IMR-90 (cell line): ENCODE measurements at regions not wholly inside any gene's neighbourhood (a gene's known extent, or its start where the extent isn't known, plus 50 kb on each side); places are given as distances from the start of the nearest gene placed in this dataset.

Experiments
- ATAC-seq: fragments of 200-7000 bp; cut with Tn5 transposase; 2 replicates; pipeline ENCODE4 v1.9.1; 2020; ENCODE audit warnings: low read depth, mild to moderate bottlenecking, moderate library complexity
- BruUV-seq: library from RNA; stranded (reverse); fragments of 400-500 nt; replicated peaks from 2 replicates; lab custom pipeline; 2021; lab: Mats Ljungman, UMichigan
- CTCF ChIA-PET: fragments of 300-600 bp; formaldehyde crosslinking; extraction: SDS; loops from one replicate; lab custom pipeline; 2021; ENCODE audit warnings: antibody characterized with exemption; lab: Yijun Ruan, JAX
- POLR2A ChIA-PET: fragments of 300-600 bp; sonication (Branson Sonifier 250); formaldehyde crosslinking; loops from one replicate; lab custom pipeline; 2022; ENCODE audit warnings: antibody characterized with exemption; ENCODE audit not compliant: unreplicated experiment; lab: Charles Lee
- DNase-seq: peaks from one replicate; pipeline ENCODE4 v3.0.0; 2013
- H2AFZ ChIP-seq: replicated peaks from 2 replicates; pipeline ENCODE3; 2013; ENCODE audit warnings: low read length, mild to moderate bottlenecking; ENCODE audit not compliant: poor library complexity
- H2AK5ac ChIP-seq: 2 replicates; pipeline ENCODE4 v1.6.1; 2013; ENCODE audit warnings: low read depth, low read length, inconsistent platforms
- H2AK9ac ChIP-seq: replicated peaks from 2 replicates; pipeline ENCODE3; 2013; ENCODE audit warnings: mild to moderate bottlenecking, low read depth, low read length, moderate library complexity; ENCODE audit not compliant: poor library complexity
- H2BK120ac ChIP-seq: 2 replicates; pipeline ENCODE4 v1.6.1; 2013; ENCODE audit warnings: low read depth, low read length, inconsistent platforms
- H2BK15ac ChIP-seq: 3 replicates; pipeline ENCODE4 v1.6.1; 2013; ENCODE audit warnings: low read depth, low read length, inconsistent platforms
- H2BK20ac ChIP-seq: 2 replicates; pipeline ENCODE4 v1.6.1; 2013; ENCODE audit warnings: low read depth, mild to moderate bottlenecking, inconsistent platforms, low read length, moderate library complexity
- H2BK5ac ChIP-seq: 2 replicates; pipeline ENCODE4 v1.6.1; 2013; ENCODE audit warnings: mild to moderate bottlenecking, low read depth, low read length, inconsistent platforms; ENCODE audit not compliant: poor library complexity, severe bottlenecking
- H3K14ac ChIP-seq: replicated peaks from 2 replicates; pipeline ENCODE4 v1.6.1; 2013; ENCODE audit warnings: low read depth, low read length, inconsistent platforms
- H3K18ac ChIP-seq: 2 replicates; pipeline ENCODE4 v1.6.1; 2013; ENCODE audit warnings: low read depth, low read length, control low read depth
- H3K23ac ChIP-seq: 2 replicates; pipeline ENCODE4 v1.6.1; 2013; ENCODE audit warnings: low read depth, low read length, inconsistent platforms
- H3K27ac ChIP-seq: 2 replicates; pipeline ENCODE4 v1.5.1; 2013; ENCODE audit warnings: mild to moderate bottlenecking, control low read depth, low read length; ENCODE audit not compliant: insufficient read depth
- H3K27me3 ChIP-seq: 2 replicates; pipeline ENCODE4 v1.6.1; 2013; ENCODE audit warnings: low read length; ENCODE audit not compliant: control insufficient read depth, insufficient read depth
- H3K36me3 ChIP-seq: 2 replicates; pipeline ENCODE4 v1.6.1; 2013; ENCODE audit warnings: low read length, mixed read lengths; ENCODE audit not compliant: control insufficient read depth, insufficient read depth
- H3K4ac ChIP-seq: 2 replicates; pipeline ENCODE4 v1.6.1; 2013; ENCODE audit warnings: low read depth, low read length, inconsistent platforms
- H3K4me1 ChIP-seq: 2 replicates; pipeline ENCODE4 v1.6.1; 2013; ENCODE audit warnings: low read length, mixed read lengths; ENCODE audit not compliant: control insufficient read depth, insufficient read depth
- H3K4me2 ChIP-seq: 2 replicates; pipeline ENCODE4 v1.6.1; 2013; ENCODE audit warnings: low read depth, mild to moderate bottlenecking, control low read depth, low read length, moderate library complexity
- H3K4me3 ChIP-seq: 2 replicates; pipeline ENCODE4 v1.5.1; 2013; ENCODE audit warnings: low read depth, mild to moderate bottlenecking, control low read depth, low read length, moderate library complexity; ENCODE audit not compliant: insufficient read depth
- H3K56ac ChIP-seq: 2 replicates; pipeline ENCODE4 v1.6.1; 2013; ENCODE audit warnings: low read length, inconsistent platforms; ENCODE audit not compliant: insufficient read depth; ENCODE audit errors: extremely low read depth
- H3K79me1 ChIP-seq, 2 experiments: 2 replicates each; pipeline ENCODE4 v1.6.1; 2013; ENCODE audit warnings: low read length in 2 of 2, inconsistent platforms in 1 of 2, low read depth in 1 of 2
- H3K9ac ChIP-seq: 2 replicates; pipeline ENCODE4 v1.6.1; 2013; ENCODE audit warnings: low read depth, low read length, control low read depth
- H3K9me1 ChIP-seq: 2 replicates; pipeline ENCODE4 v1.6.1; 2013; ENCODE audit warnings: low read length, inconsistent platforms; ENCODE audit not compliant: insufficient read depth
- H3K9me3 ChIP-seq: 2 replicates; pipeline ENCODE4 v1.6.1; 2013; ENCODE audit warnings: low read length; ENCODE audit not compliant: control insufficient read depth, insufficient read depth
- H4K20me1 ChIP-seq: 2 replicates; pipeline ENCODE4 v1.6.1; 2013; ENCODE audit warnings: low read length, inconsistent platforms; ENCODE audit not compliant: insufficient read depth
- H4K5ac ChIP-seq: 2 replicates; pipeline ENCODE4 v1.6.1; 2013; ENCODE audit warnings: mild to moderate bottlenecking, low read depth, low read length, control low read depth
- H4K8ac ChIP-seq, 2 experiments: 2 replicates each; pipeline ENCODE4 v1.6.1; 2013; ENCODE audit warnings: low read depth in 2 of 2, low read length in 2 of 2, control low read depth in 1 of 2, inconsistent platforms in 1 of 2
- H4K91ac ChIP-seq: 2 replicates; pipeline ENCODE4 v1.6.1; 2013; ENCODE audit warnings: low read depth, low read length, inconsistent platforms; ENCODE audit not compliant: insufficient read depth
- CEBPB ChIP-seq: IDR thresholded peaks from 2 replicates; pipeline ENCODE4 v1.6.1; 2012; ENCODE audit warnings: low read depth, low read length, improper control_type of control experiment
- RFX5 ChIP-seq: IDR thresholded peaks from 2 replicates; pipeline ENCODE4 v1.8.0; 2012; ENCODE audit warnings: low read depth, mild to moderate bottlenecking, low read length, moderate library complexity
- WGBS, 2 experiments: methylation state at CpG; one replicate each; pipeline versions ENCODE4 v1.1.5 to v1.1.7; 2013; ENCODE audit warnings: missing lambda C conversion rate in 2 of 2; ENCODE audit not compliant: insufficient read length in 1 of 2; ENCODE audit errors: extremely low coverage in 2 of 2; 5-methylcytosine and 5-hydroxymethylcytosine counted together
- dilution Hi-C: fragments of 300-500 bp; cut with HindIII; formaldehyde crosslinking; loops from one replicate; pipeline ENCODE4 v1.14.3; 2018; ENCODE audit warnings: low sequenced_read_pairs; ENCODE audit not compliant: unreplicated experiment
- in situ Hi-C: fragments of 300-500 bp; cut with MboI; formaldehyde crosslinking; loops from 3 replicates; pipeline ENCODE4 v1.14.3; 2019; ENCODE audit warnings: low sequenced_read_pairs, inconsistent platforms, mixed read lengths
- intact Hi-C: fragments of 100-400 bp; cut with micrococcal nuclease; formaldehyde crosslinking; loops from 2 replicates; pipeline ENCODE4 v1.10.0; 2022

GRCh38 chr2:104599787-104600510 is 254.0 kb upstream of the POU3F3 start:
- in situ Hi-C loops (no loop called here), dilution Hi-C loops (no loop called here), intact Hi-C loops (no loop called here)
- no peak overlapping the region for H3K4ac ChIP-seq
- H3K56ac ChIP-seq: no peak overlapping the region
- H3K9me3 ChIP-seq: peaks cover 6% of the 10 kb centered on the region
- no peak for ATAC-seq
- H3K27ac ChIP-seq: no peak overlapping the region
- no TSS peak for BruUV-seq
- H2AK9ac ChIP-seq: no peak overlapping the region
- no peak overlapping the region for H4K5ac ChIP-seq
- no peak overlapping the region for H2AFZ ChIP-seq
- H2BK120ac ChIP-seq: no peak overlapping the region
- no peak overlapping the region for H2BK20ac ChIP-seq
- H3K4me3 ChIP-seq: no peak overlapping the region
- H3K9ac ChIP-seq: no peak overlapping the region
- H3K4me1 ChIP-seq: no peaks in the 10 kb centered on the region
- no peak overlapping the region for H3K23ac ChIP-seq
- H4K20me1 ChIP-seq: no peaks in the 10 kb centered on the region
- H3K27me3 ChIP-seq: no peaks in the 10 kb centered on the region
- no peak overlapping the region for H3K4me2 ChIP-seq
- no peak for DNase-seq
- H3K79me1 ChIP-seq: no peaks in the 10 kb centered on the region
- H2BK15ac ChIP-seq: no peak overlapping the region
- no peak overlapping the region for H3K14ac ChIP-seq
- H2AK5ac ChIP-seq: no peak overlapping the region
- no peak overlapping the region for H4K8ac ChIP-seq
- TF ChIP-seq CEBPB (peak; percentile 56; the same call in 1 of the 2 replicates), RFX5 (no peak)
- ChIA-PET CTCF (no interaction called here), POLR2A (no interaction called here)
- WGBS, 2 experiments: 74% methylated on average over 2 of the region's 2 CpGs; no CpG with 5 or more reads in 1 of the 2 experiments
- no peaks in the 10 kb centered on the region for H3K36me3 ChIP-seq
- H3K18ac ChIP-seq: no peak overlapping the region
- no peak overlapping the region for H2BK5ac ChIP-seq
- no peaks in the 10 kb centered on the region for H3K9me1 ChIP-seq
- no peak overlapping the region for H4K91ac ChIP-seq
